B cell (primary cell): ENCODE measurements at regions not wholly inside any gene's neighbourhood (a gene's known extent, or its start where the extent isn't known, plus 50 kb on each side); places are given as distances from the start of the nearest gene placed in this dataset.

Experiments used
- CTCF ChIP-seq: fragments of 200-600 bp; IDR thresholded peaks from one replicate; pipeline ENCODE4 v1.8.0; 2022; ENCODE audit warnings: antibody characterized with exemption, mild to moderate bottlenecking
- EZH2 ChIP-seq: IDR thresholded peaks from 2 replicates; pipeline ENCODE4 v1.6.1; 2012; ENCODE audit warnings: borderline replicate concordance, low read depth, mild to moderate bottlenecking, moderate library complexity, low read length; ENCODE audit not compliant: insufficient read depth, poor library complexity, severe bottlenecking

DNA sequence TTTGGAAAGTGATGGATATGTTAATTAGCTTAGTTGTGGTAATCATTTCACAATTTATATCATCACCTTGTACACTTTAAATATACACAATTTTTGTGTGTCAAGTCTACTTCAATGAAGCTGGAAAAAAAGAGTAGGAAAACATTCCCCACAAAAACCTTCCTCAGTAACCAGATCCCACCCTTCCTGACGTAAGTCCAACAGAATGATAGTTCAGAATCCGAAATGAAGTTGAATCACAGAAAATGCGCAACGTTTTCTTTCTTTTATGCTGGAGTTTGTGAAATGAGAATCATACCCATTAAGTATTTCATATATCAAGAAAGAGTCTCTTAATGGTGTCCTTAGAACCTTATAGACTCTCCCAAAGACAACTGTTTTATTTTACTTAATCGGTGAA is 292.9 kb downstream of the USP46 start:
- no peak for TF ChIP-seq EZH2
- TF ChIP-seq CTCF: no peak
